GM21390 (cell line): ENCODE measurements at regions not wholly inside any gene's neighbourhood (a gene's known extent, or its start where the extent isn't known, plus 50 kb on each side); places are given as distances from the start of the nearest gene placed in this dataset.

Experiments used
- ATAC-seq: cut with Tn5 transposase; IDR thresholded peaks from one replicate; pipeline ENCODE4 v1.9.1; 2021; ENCODE audit not compliant: unreplicated experiment

DNA sequence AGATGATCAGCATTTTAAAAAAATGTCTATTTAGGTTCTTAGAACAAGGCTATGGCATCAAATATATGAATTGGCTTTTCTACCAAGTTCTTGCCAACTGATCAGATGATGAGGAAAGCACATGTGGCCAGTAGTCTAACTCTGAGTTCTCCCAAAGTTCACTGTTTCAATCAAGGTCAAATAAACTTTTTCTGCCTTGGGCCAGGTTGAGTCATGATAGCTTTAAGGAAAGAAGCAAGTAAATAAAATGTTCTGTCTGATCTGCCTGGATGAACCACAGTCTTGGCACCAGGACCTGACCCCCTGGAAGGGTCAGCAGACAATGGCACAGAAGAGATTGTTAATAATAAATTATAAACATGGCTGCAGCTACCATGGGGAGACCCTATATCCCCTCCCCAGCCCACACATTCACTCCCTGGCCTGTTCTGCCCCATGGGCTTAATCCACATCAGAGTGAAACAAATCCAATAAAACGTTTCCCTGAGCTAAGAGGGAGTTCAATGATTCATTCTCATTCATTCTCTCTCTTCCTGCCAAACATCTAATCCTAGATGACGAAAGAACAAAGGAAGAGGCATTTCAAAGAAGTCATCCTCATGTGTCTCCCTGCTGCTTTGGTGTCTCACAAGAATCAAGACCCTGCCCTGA lies 661.6 kb downstream of the DHX35 start:
- ATAC-seq = no peak

GRCh38 chr20:39619271-39619785 lies 657.2 kb downstream of the DHX35 start:
- ATAC-seq = no peak

DNA sequence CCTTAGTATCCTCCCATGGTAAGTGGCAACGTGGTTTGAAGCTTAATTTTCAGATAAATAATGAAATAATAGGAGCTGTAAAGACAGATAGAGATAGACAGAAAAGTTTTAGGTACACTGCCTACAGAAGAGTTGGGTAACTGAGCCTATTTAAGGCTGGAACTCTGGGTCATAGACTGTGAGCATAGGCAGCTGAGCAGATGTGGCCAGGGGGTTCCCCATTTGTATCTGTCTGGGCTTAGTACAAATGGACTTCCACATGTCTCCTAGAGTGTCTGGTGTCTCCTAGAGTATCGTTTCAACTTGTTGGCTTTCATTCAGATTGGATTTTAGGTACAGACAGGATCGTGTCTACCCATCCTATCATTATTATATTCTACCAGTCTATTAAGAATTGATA lies 649.8 kb downstream of the DHX35 start:
- no peak for ATAC-seq

DNA sequence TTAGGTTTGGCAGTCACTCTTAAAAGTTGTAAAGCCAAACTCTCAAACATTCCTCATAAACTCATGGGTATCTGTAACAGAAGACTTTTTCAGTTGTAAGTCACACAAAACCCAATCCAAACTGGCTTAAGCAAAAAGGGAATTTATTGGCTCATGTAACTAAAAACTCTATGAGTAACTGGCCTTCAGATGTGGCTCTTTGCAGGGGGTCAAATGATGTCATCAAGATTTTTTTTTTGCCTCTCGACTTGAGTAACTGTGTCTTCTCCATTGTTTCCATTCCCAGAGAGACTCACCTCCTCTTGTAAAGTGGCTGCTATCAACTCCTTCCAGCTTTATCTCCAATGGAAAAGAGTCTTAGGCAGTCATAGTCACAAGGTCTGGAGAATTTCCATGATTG lies 645.0 kb downstream of the DHX35 start:
- no peak for ATAC-seq

DNA sequence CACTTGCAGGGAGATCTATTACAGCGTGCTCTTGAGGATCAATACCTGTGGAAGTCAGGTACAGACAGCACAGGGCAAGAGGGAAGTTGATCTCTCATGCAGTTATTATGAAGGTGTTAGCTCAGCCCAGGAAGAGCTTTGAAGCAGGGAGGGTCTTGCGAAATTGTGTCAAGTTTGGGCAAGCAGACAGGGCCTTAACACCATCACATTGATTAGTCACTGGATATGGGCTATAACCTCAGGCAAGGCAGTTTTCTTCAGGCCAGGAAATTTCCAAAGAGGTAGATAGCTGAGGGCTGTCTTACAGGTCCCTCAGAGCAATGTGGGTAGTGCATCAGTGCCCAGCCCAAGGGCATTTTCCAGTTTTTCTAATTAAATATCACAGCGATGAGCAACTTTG lies 643.8 kb downstream of the DHX35 start:
- ATAC-seq = no peak

- ATAC-seq = no peak
Observed at GRCh38 chr20:39605361-39605760, 643.2 kb downstream of the DHX35 start.

- no peak for ATAC-seq
Observed at GRCh38 chr20:39603219-39603618, 641.1 kb downstream of the DHX35 start.

DNA sequence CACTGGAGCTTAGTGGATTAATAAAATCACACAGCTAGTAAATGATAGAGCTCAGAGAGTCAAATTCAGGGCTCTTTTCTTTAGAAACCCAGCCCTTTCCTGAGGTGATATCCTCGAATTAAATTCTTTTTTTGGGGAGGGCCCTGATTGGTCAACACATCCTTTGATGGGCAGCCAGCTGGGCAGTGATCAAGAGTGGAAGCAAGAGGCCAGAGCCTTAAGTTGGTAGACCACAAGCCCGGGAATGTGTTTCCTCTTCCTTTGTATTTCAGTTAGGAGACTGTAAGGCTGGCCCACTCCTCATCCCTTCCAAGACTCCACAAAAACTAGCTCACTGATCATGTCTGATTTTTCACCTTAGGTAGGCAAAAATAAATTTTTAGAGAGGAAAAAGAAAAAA lies 640.5 kb downstream of the DHX35 start:
- no peak for ATAC-seq

- ATAC-seq = no peak
Observed at GRCh38 chr20:39600871-39601270, 638.7 kb downstream of the DHX35 start.

DNA sequence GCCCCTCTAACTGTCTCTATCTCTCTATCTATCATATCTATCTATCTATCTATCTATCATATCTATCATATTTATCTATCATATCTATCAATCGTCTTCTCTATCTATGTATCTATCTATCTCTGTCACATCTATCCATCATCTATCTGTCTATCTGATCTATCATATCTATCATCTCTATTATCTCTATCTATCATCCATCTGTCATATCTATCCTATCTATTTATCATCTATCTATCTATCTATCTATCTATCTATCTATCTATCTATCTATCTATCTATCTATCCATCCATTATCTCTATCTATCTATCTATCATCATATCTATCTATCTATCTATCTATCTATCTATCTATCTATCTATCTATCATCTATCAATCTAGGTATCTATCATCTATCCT lies 638.0 kb downstream of the DHX35 start:
- no peak for ATAC-seq

GRCh38 chr20:39596554-39596953 lies 634.4 kb downstream of the DHX35 start:
- no peak for ATAC-seq

GRCh38 chr20:39592371-39592770 lies 630.2 kb downstream of the DHX35 start:
- no peak for ATAC-seq

- ATAC-seq = no peak
Observed at GRCh38 chr20:39588148-39588757, 626.1 kb downstream of the DHX35 start.

DNA sequence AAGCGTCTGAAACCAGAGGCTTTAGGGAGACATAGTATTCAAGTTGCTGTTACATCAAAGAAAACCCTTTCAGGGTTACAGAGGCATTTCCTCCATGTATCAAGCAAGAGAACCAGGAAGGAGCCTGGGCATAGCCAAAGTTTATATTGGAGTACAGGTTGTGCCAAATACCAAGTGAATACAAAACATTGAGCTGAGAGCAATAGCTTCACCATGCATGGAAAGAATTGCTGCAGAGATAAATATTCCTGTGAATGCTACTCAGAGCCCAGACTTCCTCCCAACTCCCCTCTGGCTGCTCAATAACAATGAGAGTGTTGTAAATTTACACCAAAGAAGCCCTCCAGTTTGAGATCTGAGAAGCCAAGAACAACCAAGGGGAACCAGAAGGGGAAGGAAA lies 618.9 kb downstream of the DHX35 start:
- no peak for ATAC-seq

DNA sequence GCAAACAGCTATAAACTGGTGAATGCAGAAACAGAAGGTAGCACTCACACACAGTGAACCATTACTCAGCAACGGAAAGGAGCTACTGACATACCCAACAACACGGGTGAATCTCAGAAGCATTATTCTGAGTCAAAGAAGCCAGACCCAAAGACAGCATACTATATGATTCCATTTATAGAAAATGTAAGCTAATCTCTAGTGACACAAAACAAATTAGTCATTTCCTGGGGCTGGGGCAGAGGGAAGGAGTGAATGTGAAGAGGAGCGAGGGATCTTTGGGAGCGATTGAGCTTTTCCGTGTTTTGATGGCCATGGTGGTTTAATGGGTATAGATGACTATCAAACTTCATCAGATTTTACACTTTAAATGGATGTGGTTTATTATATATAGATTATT lies 614.6 kb downstream of the DHX35 start:
- ATAC-seq = no peak

DNA sequence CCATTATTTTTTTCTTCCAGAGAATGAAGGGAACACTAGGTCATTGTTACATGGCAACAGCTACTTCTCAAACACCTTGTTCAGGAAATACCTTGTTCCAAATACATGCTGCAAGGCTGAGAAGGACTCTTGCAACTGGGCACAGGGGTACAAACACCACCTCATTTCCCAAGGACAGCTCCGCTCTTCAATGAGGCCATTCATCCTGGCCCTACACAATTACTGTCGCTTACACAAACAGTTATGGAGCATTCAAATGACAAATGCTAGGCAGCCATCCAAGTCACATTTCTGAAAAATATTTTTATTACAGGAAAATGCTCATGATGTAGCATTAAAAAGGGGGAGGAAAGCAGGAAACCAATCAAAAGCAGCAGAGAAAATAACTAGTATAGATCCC lies 611.9 kb downstream of the DHX35 start:
- ATAC-seq = no peak

- ATAC-seq = no peak
Observed at GRCh38 chr20:39571171-39571570, 609.0 kb downstream of the DHX35 start.

DNA sequence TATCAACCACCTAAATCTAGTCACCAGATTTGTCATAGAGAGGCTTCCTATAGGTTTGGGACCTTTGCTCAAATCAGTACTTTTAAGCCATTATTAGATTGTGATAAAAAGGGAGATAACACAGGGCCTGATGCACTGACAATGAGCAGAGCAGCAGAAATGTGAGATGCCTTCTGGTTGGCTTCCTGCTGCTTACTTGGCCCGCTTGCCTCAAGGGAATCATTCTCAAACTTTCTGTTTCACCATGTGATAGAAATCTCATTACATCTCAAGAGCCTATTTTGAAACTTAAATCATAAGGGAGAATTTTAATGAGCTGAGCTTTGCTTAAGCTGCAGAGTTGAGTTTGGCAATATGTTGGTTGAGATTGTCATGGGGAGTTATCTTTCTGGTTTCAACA lies 606.0 kb downstream of the DHX35 start:
- peak; percentile 68 for ATAC-seq

GRCh38 chr20:39563349-39563748 lies 601.2 kb downstream of the DHX35 start:
- no peak for ATAC-seq

GRCh38 chr20:39554341-39554740 lies 592.2 kb downstream of the DHX35 start:
- no peak for ATAC-seq

- no peak for ATAC-seq
Observed at GRCh38 chr20:39553120-39553519, 591.0 kb downstream of the DHX35 start.

- no peak for ATAC-seq
Observed at GRCh38 chr20:39549733-39550132, 587.6 kb downstream of the DHX35 start.
